Keratinocyte (primary cell): ENCODE measurements at regions not wholly inside any gene's neighbourhood (a gene's known extent, or its start where the extent isn't known, plus 50 kb on each side); places are given as distances from the start of the nearest gene placed in this dataset.

ENCODE experiments used
- DNase-seq: peaks from one replicate; pipeline ENCODE4 v3.0.0-alpha.2; 2011; ENCODE audit warnings: low read depth, missing footprints, low spot score
- FAIRE-seq: peaks from 2 replicates; lab custom pipeline; 2011; peaks lifted over from hg19 to GRCh38; lab: Jason Lieb, UNC
- H2AFZ ChIP-seq: 2 replicates; pipeline ENCODE4 v1.6.0; 2012; ENCODE audit warnings: low read length, control low read depth, inconsistent platforms; ENCODE audit not compliant: control insufficient read depth
- H3K27ac ChIP-seq: 2 replicates; pipeline ENCODE4 v1.5.1; 2011; ENCODE audit warnings: low read length; ENCODE audit not compliant: control insufficient read depth, insufficient read depth
- H3K27me3 ChIP-seq: 3 replicates; pipeline ENCODE4 v1.6.0; 2011; ENCODE audit warnings: low read length; ENCODE audit not compliant: control insufficient read depth, insufficient read depth; ENCODE audit errors: extremely low read depth
- H3K36me3 ChIP-seq, 2 experiments: 2 replicates in 1 of 2; 3 replicates in 1 of 2; pipeline ENCODE4 v1.5.1; 2011; ENCODE audit warnings: low read length in 2 of 2, mild to moderate bottlenecking in 1 of 2; ENCODE audit not compliant: control insufficient read depth in 2 of 2, insufficient read depth in 2 of 2; ENCODE audit errors: extremely low read depth in 1 of 2
- H3K4me1 ChIP-seq: 3 replicates; pipeline ENCODE4 v1.5.1; 2011; ENCODE audit warnings: low read length; ENCODE audit not compliant: control insufficient read depth, insufficient read depth; ENCODE audit errors: extremely low read depth
- H3K4me2 ChIP-seq: 3 replicates; pipeline ENCODE4 v1.6.0; 2011; ENCODE audit warnings: low read depth, low read length; ENCODE audit not compliant: control insufficient read depth, insufficient read depth; ENCODE audit errors: extremely low read depth
- H3K4me3 ChIP-seq, 3 experiments: fragments of 200-600 bp in 1 of 3; sonication (generic) in 1 of 3; 2 replicates in 2 of 3; 3 replicates in 1 of 3; pipeline ENCODE4 v1.5.1; 2011 to 2016; ENCODE audit warnings: low read length in 3 of 3, mild to moderate bottlenecking in 3 of 3, control low read depth in 2 of 3, inconsistent platforms in 1 of 3, low read depth in 1 of 3, mixed read lengths in 1 of 3, mixed run types in 1 of 3, moderate library complexity in 1 of 3; ENCODE audit not compliant: control insufficient read depth in 2 of 3, insufficient read depth in 2 of 3; ENCODE audit errors: extremely low read depth in 1 of 3
- H3K79me2 ChIP-seq: 2 replicates; pipeline ENCODE4 v1.6.0; 2012; ENCODE audit warnings: low read length; ENCODE audit not compliant: control insufficient read depth, insufficient read depth
- H3K9ac ChIP-seq: 3 replicates; pipeline ENCODE4 v1.6.0; 2011; ENCODE audit warnings: low read length; ENCODE audit not compliant: control insufficient read depth, insufficient read depth; ENCODE audit errors: extremely low read depth
- H3K9me1 ChIP-seq: 3 replicates; pipeline ENCODE4 v1.6.0; 2011; ENCODE audit warnings: low read length; ENCODE audit not compliant: control insufficient read depth, insufficient read depth; ENCODE audit errors: extremely low read depth
- H3K9me3 ChIP-seq: 2 replicates; pipeline ENCODE4 v1.5.1; 2012; ENCODE audit warnings: low read depth, low read length; ENCODE audit not compliant: control insufficient read depth
- H4K20me1 ChIP-seq: 3 replicates; pipeline ENCODE4 v1.6.0; 2011; ENCODE audit warnings: low read length; ENCODE audit not compliant: control insufficient read depth, insufficient read depth; ENCODE audit errors: extremely low read depth
- EZH2 ChIP-seq: IDR thresholded peaks from one replicate; pipeline ENCODE4 v1.6.1; 2012; ENCODE audit warnings: inconsistent platforms, mild to moderate bottlenecking, low read length, moderate library complexity
- dilution Hi-C: fragments of 300-500 bp; cut with MboI; formaldehyde crosslinking; loops from one replicate; pipeline ENCODE4 v1.7.0; 2020; ENCODE audit warnings: low sequenced_read_pairs; ENCODE audit not compliant: extremely low pct_ligation_motif_present
- TF ChIP-seq, protein P1 (sequence below), 3 experiments: IDR thresholded peaks in 1 of 3; conservative IDR thresholded peaks in 1 of 3; optimal IDR thresholded peaks in 1 of 3; 2 replicates in 2 of 3; 3 replicates in 1 of 3; pipeline versions ENCODE3 to v1.5.1; 2011; ENCODE audit warnings: low read length in 3 of 3, mild to moderate bottlenecking in 3 of 3, moderate library complexity in 2 of 3, control low read depth in 1 of 3, inconsistent platforms in 1 of 3; ENCODE audit not compliant: insufficient read depth in 2 of 3; ENCODE audit errors: extremely low read depth in 1 of 3

DNA sequence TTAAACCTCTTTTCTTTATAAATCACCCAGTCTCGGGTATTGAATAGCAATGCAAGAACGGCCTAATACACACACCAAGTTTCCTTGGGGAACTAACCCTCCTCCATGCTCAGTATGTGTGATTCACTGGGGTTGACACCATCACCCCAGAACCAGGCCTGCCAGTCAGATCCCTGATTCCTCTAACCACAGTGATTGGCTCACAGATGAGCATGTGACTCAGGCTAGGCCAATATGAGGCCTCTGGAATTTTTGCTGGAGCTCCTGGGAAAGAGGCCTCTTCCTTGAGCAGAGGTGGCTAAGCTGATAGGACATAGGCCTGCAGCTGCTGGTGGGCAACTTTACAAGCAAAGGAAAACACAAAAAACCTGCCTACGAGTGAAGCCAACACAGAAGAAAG is 74.7 kb upstream of the ZBTB40 start:
- Histone ChIP-seq H3K27ac (no peak overlapping the region), H3K9me1 (no peaks in the 10 kb centered on the region), H3K27me3 (no peaks in the 10 kb centered on the region), H3K79me2 (no peaks in the 10 kb centered on the region), H3K4me2 (no peak overlapping the region), H3K4me1 (peaks cover 8% of the 10 kb centered on the region), H3K36me3 (no peaks in the 10 kb centered on the region), H4K20me1 (no peaks in the 10 kb centered on the region), H3K9ac (no peak overlapping the region), H3K9me3 (no peaks in the 10 kb centered on the region), H2AFZ (no peak overlapping the region), H3K4me3 (no peak overlapping the region)
- dilution Hi-C loops: loop anchor here (25.0 kb wide), 1 partner anchor 215 kb away; no protein-coding TSS in a partner anchor
- TF ChIP-seq, protein P1, sequence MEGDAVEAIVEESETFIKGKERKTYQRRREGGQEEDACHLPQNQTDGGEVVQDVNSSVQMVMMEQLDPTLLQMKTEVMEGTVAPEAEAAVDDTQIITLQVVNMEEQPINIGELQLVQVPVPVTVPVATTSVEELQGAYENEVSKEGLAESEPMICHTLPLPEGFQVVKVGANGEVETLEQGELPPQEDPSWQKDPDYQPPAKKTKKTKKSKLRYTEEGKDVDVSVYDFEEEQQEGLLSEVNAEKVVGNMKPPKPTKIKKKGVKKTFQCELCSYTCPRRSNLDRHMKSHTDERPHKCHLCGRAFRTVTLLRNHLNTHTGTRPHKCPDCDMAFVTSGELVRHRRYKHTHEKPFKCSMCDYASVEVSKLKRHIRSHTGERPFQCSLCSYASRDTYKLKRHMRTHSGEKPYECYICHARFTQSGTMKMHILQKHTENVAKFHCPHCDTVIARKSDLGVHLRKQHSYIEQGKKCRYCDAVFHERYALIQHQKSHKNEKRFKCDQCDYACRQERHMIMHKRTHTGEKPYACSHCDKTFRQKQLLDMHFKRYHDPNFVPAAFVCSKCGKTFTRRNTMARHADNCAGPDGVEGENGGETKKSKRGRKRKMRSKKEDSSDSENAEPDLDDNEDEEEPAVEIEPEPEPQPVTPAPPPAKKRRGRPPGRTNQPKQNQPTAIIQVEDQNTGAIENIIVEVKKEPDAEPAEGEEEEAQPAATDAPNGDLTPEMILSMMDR (optimal IDR thresholded peaks at IDR 0.05 in 1 of 3, IDR thresholded peaks at IDR 0.05 in 1 of 3, conservative IDR thresholded peaks at IDR 0.05 in 1 of 3; ENCODE audit: extremely low read depth in 1 of 3, insufficient read depth in 2 of 3, low read length in 3 of 3): no peak
- TF ChIP-seq EZH2: no peak
- no peak for DNase-seq
- no peak for FAIRE-seq

DNA sequence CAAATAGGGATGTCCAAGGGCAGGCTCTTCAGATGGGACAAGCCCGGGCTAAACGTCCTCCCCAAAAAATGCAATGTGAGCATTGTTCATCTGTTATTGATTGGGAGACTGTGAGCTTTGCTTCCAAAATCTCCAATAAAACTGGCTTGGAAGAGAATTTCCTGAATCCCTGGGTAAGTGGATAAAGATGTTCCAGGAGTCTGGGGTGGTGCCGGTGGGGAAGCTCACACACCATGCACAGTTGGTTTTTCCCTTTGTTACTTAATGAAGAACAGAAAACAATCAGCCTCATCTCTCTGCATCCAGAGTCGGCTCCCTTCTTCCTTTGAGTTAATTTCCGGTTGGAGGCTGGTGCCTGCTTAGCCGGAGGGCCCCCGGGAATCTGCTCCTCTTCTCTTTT is 72.1 kb upstream of the ZBTB40 start:
- no peaks in the 10 kb centered on the region for H3K36me3 ChIP-seq
- no peak overlapping the region for H3K9ac ChIP-seq
- H3K27me3 ChIP-seq: peaks cover 4% of the 10 kb centered on the region
- TF ChIP-seq, protein P1 (optimal IDR thresholded peaks at IDR 0.05 in 1 of 3, IDR thresholded peaks at IDR 0.05 in 1 of 3, conservative IDR thresholded peaks at IDR 0.05 in 1 of 3; ENCODE audit: extremely low read depth in 1 of 3, insufficient read depth in 2 of 3, low read length in 3 of 3): no peak
- TF ChIP-seq EZH2: no peak
- H3K79me2 ChIP-seq: no peaks in the 10 kb centered on the region
- dilution Hi-C loops: loop anchor here (25.0 kb wide), 1 partner anchor 217 kb away; no protein-coding TSS in a partner anchor
- no peak overlapping the region for H3K4me3 ChIP-seq
- H4K20me1 ChIP-seq: no peaks in the 10 kb centered on the region
- DNase-seq (no peak), FAIRE-seq (no peak)
- H3K4me1 ChIP-seq: peaks cover 8% of the 10 kb centered on the region
- no peak overlapping the region for H3K4me2 ChIP-seq
- H3K9me3 ChIP-seq: no peaks in the 10 kb centered on the region
- H2AFZ ChIP-seq: no peak overlapping the region
- no peak overlapping the region for H3K27ac ChIP-seq
- H3K9me1 ChIP-seq: no peaks in the 10 kb centered on the region
